ENCODE measurements at regions not wholly inside any gene's neighbourhood (a gene's known extent, or its start where the extent isn't known, plus 50 kb on each side); places are given as distances from the start of the nearest gene placed in this dataset.

- no peak for TF ChIP-seq E2F6 (IDR thresholded peaks at IDR 0.05)
- no peak for TF ChIP-seq EGR1 (IDR thresholded peaks at IDR 0.05; ENCODE audit: borderline replicate concordance, low read depth, low read length)
- TF ChIP-seq CREB1 (IDR thresholded peaks at IDR 0.05), result no peak
- no peak for TF ChIP-seq SP2 (IDR thresholded peaks at IDR 0.05; ENCODE audit: low read length)
- TF ChIP-seq GTF2F1 (IDR thresholded peaks at IDR 0.05; ENCODE audit: borderline replicate concordance, low read depth, low read length), result no peak
- TF ChIP-seq CBX8 (IDR thresholded peaks at IDR 0.05; ENCODE audit: borderline replicate concordance, low read depth, low read length), result no peak
- peak; percentile 35; the same call in 1 of the 2 replicates for TF ChIP-seq TBP (IDR thresholded peaks at IDR 0.05; ENCODE audit: low read depth, low read length)
- TF ChIP-seq SIN3A (conservative IDR thresholded peaks at IDR 0.05 in 1 of 2, IDR thresholded peaks at IDR 0.05 in 1 of 2; ENCODE audit: low read depth in 1 of 2, low read length in 2 of 2), result no peak
- no peak for TF ChIP-seq CHD1 (IDR thresholded peaks at IDR 0.05; ENCODE audit: low read depth, low read length)
- no peak for TF ChIP-seq RXRA (IDR thresholded peaks at IDR 0.05; ENCODE audit: insufficient read depth, low read depth, low read length)
- TF ChIP-seq KDM4A (IDR thresholded peaks at IDR 0.05; ENCODE audit: low read depth, low read length, severe bottlenecking), result no peak
- no peak for TF ChIP-seq TEAD4 (IDR thresholded peaks at IDR 0.05; ENCODE audit: low read depth, low read length)
- no peak for TF ChIP-seq JUN (IDR thresholded peaks at IDR 0.05; ENCODE audit: low read depth, low read length)
- TF ChIP-seq CHD2 (IDR thresholded peaks at IDR 0.05; ENCODE audit: low read length), result no peak
- TF ChIP-seq BRCA1 (IDR thresholded peaks at IDR 0.05; ENCODE audit: low read depth, low read length), result no peak
- TF ChIP-seq RAD21 (IDR thresholded peaks at IDR 0.05 in 1 of 2, conservative IDR thresholded peaks at IDR 0.05 in 1 of 2; ENCODE audit: low read depth in 2 of 2, low read length in 2 of 2), result peak; percentile 0 to 18; a peak in 2 of 4 replicates
- peak; percentile 59; the same call in 1 of the 2 replicates for TF ChIP-seq TAF1 (IDR thresholded peaks at IDR 0.05; ENCODE audit: low read depth, low read length)
- no peak for TF ChIP-seq KDM5A (IDR thresholded peaks at IDR 0.05; ENCODE audit: low read length)
- TF ChIP-seq HDAC6 (IDR thresholded peaks at IDR 0.05; ENCODE audit: low read depth, low read length), result no peak
- no peak for TF ChIP-seq POLR2AphosphoS5 (IDR thresholded peaks at IDR 0.05; ENCODE audit: low read depth, low read length)
- no peak for TF ChIP-seq SAP30 (IDR thresholded peaks at IDR 0.05; ENCODE audit: insufficient read depth, insufficient replicate concordance, low read length)
- peak; percentile 85 for TF ChIP-seq TCF12 (IDR thresholded peaks at IDR 0.05; ENCODE audit: low read depth, low read length)
- TF ChIP-seq ASH2L (IDR thresholded peaks at IDR 0.05; ENCODE audit: low read length), result peak; percentile 33
- no peak for TF ChIP-seq BCL11A (IDR thresholded peaks at IDR 0.05; ENCODE audit: low read depth in 2 of 2, low read length in 2 of 2)
- no peak for TF ChIP-seq ZNF274 (IDR thresholded peaks at IDR 0.05; ENCODE audit: borderline replicate concordance, extremely low read depth, low read length)
- no peak for TF ChIP-seq FOSL1 (IDR thresholded peaks at IDR 0.05; ENCODE audit: insufficient read depth, low read depth, low read length)
These were observed 315.7 kb upstream of the C11orf87 start (continued) for GRCh38 chr11:109106151-109106906.
